NB4 (cell line): ENCODE measurements at regions not wholly inside any gene's neighbourhood (a gene's known extent, or its start where the extent isn't known, plus 50 kb on each side); places are given as distances from the start of the nearest gene placed in this dataset.

Experiments
- MAX ChIP-seq: IDR thresholded peaks from 2 replicates; pipeline ENCODE4 v1.6.1; 2011; ENCODE audit warnings: low read depth, low read length
- POLR2A ChIP-seq: IDR thresholded peaks from 2 replicates; pipeline ENCODE4 v1.6.1; 2011; ENCODE audit warnings: mild to moderate bottlenecking; ENCODE audit not compliant: insufficient read length; ENCODE audit errors: extremely low read depth
- TF ChIP-seq, protein P1 (sequence below): IDR thresholded peaks from one replicate; pipeline ENCODE4 v1.5.1; 2012; ENCODE audit warnings: low read depth, low read length

- TF ChIP-seq, protein P1, sequence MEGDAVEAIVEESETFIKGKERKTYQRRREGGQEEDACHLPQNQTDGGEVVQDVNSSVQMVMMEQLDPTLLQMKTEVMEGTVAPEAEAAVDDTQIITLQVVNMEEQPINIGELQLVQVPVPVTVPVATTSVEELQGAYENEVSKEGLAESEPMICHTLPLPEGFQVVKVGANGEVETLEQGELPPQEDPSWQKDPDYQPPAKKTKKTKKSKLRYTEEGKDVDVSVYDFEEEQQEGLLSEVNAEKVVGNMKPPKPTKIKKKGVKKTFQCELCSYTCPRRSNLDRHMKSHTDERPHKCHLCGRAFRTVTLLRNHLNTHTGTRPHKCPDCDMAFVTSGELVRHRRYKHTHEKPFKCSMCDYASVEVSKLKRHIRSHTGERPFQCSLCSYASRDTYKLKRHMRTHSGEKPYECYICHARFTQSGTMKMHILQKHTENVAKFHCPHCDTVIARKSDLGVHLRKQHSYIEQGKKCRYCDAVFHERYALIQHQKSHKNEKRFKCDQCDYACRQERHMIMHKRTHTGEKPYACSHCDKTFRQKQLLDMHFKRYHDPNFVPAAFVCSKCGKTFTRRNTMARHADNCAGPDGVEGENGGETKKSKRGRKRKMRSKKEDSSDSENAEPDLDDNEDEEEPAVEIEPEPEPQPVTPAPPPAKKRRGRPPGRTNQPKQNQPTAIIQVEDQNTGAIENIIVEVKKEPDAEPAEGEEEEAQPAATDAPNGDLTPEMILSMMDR = no peak
- no peak for TF ChIP-seq POLR2A
- TF ChIP-seq MAX = no peak
These were observed 524.2 kb upstream of the CHORDC1 start for GRCh38 chr11:90747057-90747456.
